ENCODE measurements at regions not wholly inside any gene's neighbourhood (a gene's known extent, or its start where the extent isn't known, plus 50 kb on each side); places are given as distances from the start of the nearest gene placed in this dataset.

DNA sequence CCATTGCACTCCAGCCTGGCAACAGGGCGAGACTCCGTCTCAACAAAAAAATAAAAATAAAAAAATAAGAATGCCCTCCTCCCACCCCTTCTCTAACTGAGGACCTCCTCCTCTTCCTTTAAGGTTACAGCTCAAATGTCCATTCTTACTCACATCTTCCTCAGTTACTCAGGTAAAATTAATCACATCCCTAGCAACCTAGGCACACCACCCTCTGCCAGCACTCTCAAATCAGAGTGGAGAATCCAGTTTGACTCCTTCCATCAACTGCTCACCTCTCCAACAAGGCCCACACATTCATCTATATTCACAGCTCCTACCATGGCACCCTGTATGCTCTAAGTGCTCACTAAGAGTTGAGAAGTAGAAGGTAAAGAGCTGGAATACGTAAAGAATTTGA, 254.3 kb downstream of the ZEB2 start:
- H3K36me3 Mint-ChIP-seq: peaks cover 4% of the 10 kb centered on the region
- no peaks in the 10 kb centered on the region for H4K20me1 ChIP-seq (ENCODE audit: low read depth)
- no peak overlapping the region for H3K4me3 ChIP-seq
- H3K4me2 ChIP-seq: no peak overlapping the region
- no peak overlapping the region for H3K9ac ChIP-seq
- peaks cover 4% of the 10 kb centered on the region for H3K79me2 ChIP-seq (ENCODE audit: low read depth)
- no peaks in the 10 kb centered on the region for H3K36me3 ChIP-seq
- no peaks in the 10 kb centered on the region for H3K9me3 ChIP-seq (ENCODE audit: low read depth)
- H3K27me3 Mint-ChIP-seq (ENCODE audit: insufficient read depth, low read depth): no peaks in the 10 kb centered on the region
- no peaks in the 10 kb centered on the region for H3K4me1 Mint-ChIP-seq
- no peaks in the 10 kb centered on the region for H3K27me3 ChIP-seq
- H3K4me1 ChIP-seq: peaks cover 5% of the 10 kb centered on the region
- H3K27ac ChIP-seq: no peak overlapping the region
- H3K9me3 Mint-ChIP-seq: peaks cover 7% of the 10 kb centered on the region
- no peak overlapping the region for H3K4me3 Mint-ChIP-seq
- TF ChIP-seq EZH2phosphoT487 (IDR thresholded peaks at IDR 0.05) (no peak), EZH2 (IDR thresholded peaks at IDR 0.05) (no peak)
- TF ChIP-seq, protein P1, sequence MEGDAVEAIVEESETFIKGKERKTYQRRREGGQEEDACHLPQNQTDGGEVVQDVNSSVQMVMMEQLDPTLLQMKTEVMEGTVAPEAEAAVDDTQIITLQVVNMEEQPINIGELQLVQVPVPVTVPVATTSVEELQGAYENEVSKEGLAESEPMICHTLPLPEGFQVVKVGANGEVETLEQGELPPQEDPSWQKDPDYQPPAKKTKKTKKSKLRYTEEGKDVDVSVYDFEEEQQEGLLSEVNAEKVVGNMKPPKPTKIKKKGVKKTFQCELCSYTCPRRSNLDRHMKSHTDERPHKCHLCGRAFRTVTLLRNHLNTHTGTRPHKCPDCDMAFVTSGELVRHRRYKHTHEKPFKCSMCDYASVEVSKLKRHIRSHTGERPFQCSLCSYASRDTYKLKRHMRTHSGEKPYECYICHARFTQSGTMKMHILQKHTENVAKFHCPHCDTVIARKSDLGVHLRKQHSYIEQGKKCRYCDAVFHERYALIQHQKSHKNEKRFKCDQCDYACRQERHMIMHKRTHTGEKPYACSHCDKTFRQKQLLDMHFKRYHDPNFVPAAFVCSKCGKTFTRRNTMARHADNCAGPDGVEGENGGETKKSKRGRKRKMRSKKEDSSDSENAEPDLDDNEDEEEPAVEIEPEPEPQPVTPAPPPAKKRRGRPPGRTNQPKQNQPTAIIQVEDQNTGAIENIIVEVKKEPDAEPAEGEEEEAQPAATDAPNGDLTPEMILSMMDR (IDR thresholded peaks at IDR 0.05): no peak
- no peak for DNase-seq (ENCODE audit: low spot score)
- H2AFZ ChIP-seq (replicated peaks): no peak overlapping the region
- H3F3A ChIP-seq (ENCODE audit: low read depth): no peaks in the 10 kb centered on the region
- H3K27ac Mint-ChIP-seq: no peak overlapping the region

DNA sequence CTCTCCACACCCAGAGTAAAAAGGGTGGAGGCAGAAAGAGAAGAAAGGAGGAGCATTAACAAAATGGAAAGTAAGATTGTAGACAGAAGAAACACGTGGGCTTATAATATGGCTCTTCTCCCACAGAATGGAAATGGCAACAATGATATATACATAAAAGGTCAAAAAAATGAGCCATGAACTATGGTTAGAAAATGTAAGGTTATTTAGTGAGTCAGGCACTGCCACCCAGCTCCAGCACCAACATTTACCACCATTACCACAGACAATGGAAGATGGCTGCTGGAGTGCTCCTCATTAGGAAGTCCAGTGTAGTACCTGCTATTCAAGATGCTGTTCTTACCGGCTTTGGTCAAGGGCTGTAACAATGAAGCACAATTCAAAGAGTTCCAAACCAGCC, 258.0 kb downstream of the ZEB2 start:
- Histone ChIP-seq H3K4me3 (no peak overlapping the region), H3K4me1 (no peaks in the 10 kb centered on the region), H3F3A (ENCODE audit: low read depth) (no peaks in the 10 kb centered on the region), H3K27ac (no peak overlapping the region), H3K79me2 (ENCODE audit: low read depth) (peaks cover 15% of the 10 kb centered on the region), H3K27me3 (no peaks in the 10 kb centered on the region), H2AFZ (replicated peaks) (no peak overlapping the region), H3K9ac (no peak overlapping the region), H3K9me3 (ENCODE audit: low read depth) (peaks cover 16% of the 10 kb centered on the region), H4K20me1 (ENCODE audit: low read depth) (no peaks in the 10 kb centered on the region), H3K36me3 (no peaks in the 10 kb centered on the region), H3K4me2 (no peak overlapping the region)
- Mint-ChIP-seq H3K4me3 (no peak overlapping the region), H3K27me3 (ENCODE audit: insufficient read depth, low read depth) (no peaks in the 10 kb centered on the region), H3K36me3 (peaks cover 11% of the 10 kb centered on the region), H3K9me3 (peaks cover 26% of the 10 kb centered on the region), H3K27ac (no peak overlapping the region), H3K4me1 (no peaks in the 10 kb centered on the region)
- DNase-seq (ENCODE audit: low spot score): no peak
- TF ChIP-seq EZH2phosphoT487 (IDR thresholded peaks at IDR 0.05) (no peak), EZH2 (IDR thresholded peaks at IDR 0.05) (no peak)
- TF ChIP-seq, protein P1 (IDR thresholded peaks at IDR 0.05): no peak

DNA sequence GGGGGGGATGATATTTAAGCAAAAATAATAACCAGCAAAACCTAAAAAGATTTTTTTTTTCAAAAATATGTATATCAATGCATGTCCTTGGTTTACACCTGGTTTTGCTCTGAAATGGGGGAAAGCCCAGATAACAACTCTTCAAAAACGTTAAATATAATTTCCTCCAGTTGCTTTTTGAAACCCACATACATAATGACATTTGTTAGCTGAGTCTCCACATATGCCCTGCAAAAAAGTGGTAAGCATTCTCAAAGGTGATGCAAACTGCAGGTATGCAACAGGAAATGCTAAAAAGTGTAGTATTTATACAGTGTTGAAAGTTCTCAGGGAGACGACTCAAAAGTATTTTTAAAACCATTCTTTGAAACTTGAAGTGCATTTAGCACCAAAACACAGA, 258.6 kb downstream of the ZEB2 start:
- H3K9me3 Mint-ChIP-seq: peaks cover 29% of the 10 kb centered on the region
- no peaks in the 10 kb centered on the region for H3K4me1 Mint-ChIP-seq
- peaks cover 13% of the 10 kb centered on the region for H3K36me3 Mint-ChIP-seq
- H3K27me3 Mint-ChIP-seq (ENCODE audit: insufficient read depth, low read depth): no peaks in the 10 kb centered on the region
- H3K79me2 ChIP-seq (ENCODE audit: low read depth): peaks cover 15% of the 10 kb centered on the region
- no peak overlapping the region for H3K4me3 ChIP-seq
- no peaks in the 10 kb centered on the region for H4K20me1 ChIP-seq (ENCODE audit: low read depth)
- no peak overlapping the region for H3K4me3 Mint-ChIP-seq
- H3K36me3 ChIP-seq: peaks cover 1% of the 10 kb centered on the region
- H3F3A ChIP-seq (ENCODE audit: low read depth): no peaks in the 10 kb centered on the region
- no peak overlapping the region for H3K9ac ChIP-seq
- no peak overlapping the region for H3K4me2 ChIP-seq
- no peak overlapping the region for H3K27ac ChIP-seq
- no peak for TF ChIP-seq EZH2 (IDR thresholded peaks at IDR 0.05)
- TF ChIP-seq, protein P1 (IDR thresholded peaks at IDR 0.05): no peak
- TF ChIP-seq EZH2phosphoT487 (IDR thresholded peaks at IDR 0.05): no peak
- H3K9me3 ChIP-seq (ENCODE audit: low read depth): peaks cover 16% of the 10 kb centered on the region
- no peak for DNase-seq (ENCODE audit: low spot score)
- H3K27me3 ChIP-seq: no peaks in the 10 kb centered on the region
- H3K27ac Mint-ChIP-seq: no peak overlapping the region
- no peak overlapping the region for H2AFZ ChIP-seq (replicated peaks)
- H3K4me1 ChIP-seq: no peaks in the 10 kb centered on the region

Data from neural progenitor cell (in vitro differentiated cells).